Naive thymus-derived CD4-positive, alpha-beta T cell (primary cell): ENCODE measurements at regions not wholly inside any gene's neighbourhood (a gene's known extent, or its start where the extent isn't known, plus 50 kb on each side); places are given as distances from the start of the nearest gene placed in this dataset.

Experiments
- ATAC-seq: fragments of 150-1000 bp; cut with Tn5 transposase; 2 replicates; pipeline ENCODE4 v1.10.0; 2021; ENCODE audit warnings: mild to moderate bottlenecking, moderate library complexity
- CTCF ChIA-PET: fragments of 350-600 bp; sonication (Branson Sonifier 250); formaldehyde crosslinking; loops from one replicate; lab custom pipeline; 2021; ENCODE audit warnings: antibody characterized with exemption; lab: Charles Lee
- POLR2A ChIA-PET: fragments of 350-600 bp; sonication (Branson Sonifier 250); formaldehyde crosslinking; loops from one replicate; lab custom pipeline; 2021; ENCODE audit warnings: antibody characterized with exemption, inconsistent platforms; lab: Charles Lee
- DNase-seq, 9 donors: peaks; one replicate each; pipeline versions ENCODE4 v3.0.0 to v3.0.0-alpha.2; 2020 to 2022; ENCODE audit warnings: mixed read lengths in 1 of 9
- H3K27ac ChIP-seq: one replicate; pipeline ENCODE4 v1.7.0; 2013; ENCODE audit warnings: mild to moderate bottlenecking, low read depth, low read length, moderate library complexity
- H3K27me3 ChIP-seq, 2 donors: one replicate each; pipeline ENCODE4 v1.7.0; 2013; ENCODE audit warnings: low read length in 2 of 2, mild to moderate bottlenecking in 2 of 2, moderate library complexity in 2 of 2; ENCODE audit not compliant: control insufficient read depth in 2 of 2, insufficient read depth in 2 of 2
- H3K36me3 ChIP-seq, 3 experiments: 1 replicate in 2 of 3; 2 replicates in 1 of 3; pipeline ENCODE4 v1.7.0; 2013; ENCODE audit warnings: low read length in 3 of 3, mild to moderate bottlenecking in 3 of 3, moderate library complexity in 1 of 3; ENCODE audit not compliant: insufficient read depth in 3 of 3, control insufficient read depth in 2 of 3
- H3K4me1 ChIP-seq, 2 donors: one replicate each; pipeline ENCODE4 v1.7.0; 2013; ENCODE audit warnings: low read length in 2 of 2, mild to moderate bottlenecking in 2 of 2, moderate library complexity in 1 of 2; ENCODE audit not compliant: control insufficient read depth in 2 of 2, insufficient read depth in 2 of 2
- H3K4me3 ChIP-seq: 2 replicates; pipeline ENCODE4 v1.7.0; 2013; ENCODE audit warnings: mild to moderate bottlenecking, low read length
- H3K9me3 ChIP-seq, 3 experiments: 1 replicate in 2 of 3; 2 replicates in 1 of 3; pipeline ENCODE4 v1.7.0; 2013; ENCODE audit warnings: low read length in 3 of 3; ENCODE audit not compliant: control insufficient read depth in 2 of 3
- H3K27ac Mint-ChIP-seq, 9 donors: one replicate each; pipeline ENCODE4 v1.8.0; 2020 to 2022; ENCODE audit warnings: mixed read lengths in 9 of 9, mild to moderate bottlenecking in 8 of 9, moderate library complexity in 5 of 9, inconsistent platforms in 2 of 9
- H3K27me3 Mint-ChIP-seq, 5 donors: one replicate each; pipeline ENCODE4 v1.8.0; 2021 to 2022; ENCODE audit warnings: mixed read lengths in 5 of 5, mild to moderate bottlenecking in 1 of 5
- H3K36me3 Mint-ChIP-seq, 5 donors: one replicate each; pipeline ENCODE4 v1.8.0; 2020 to 2022; ENCODE audit warnings: mixed read lengths in 5 of 5, mild to moderate bottlenecking in 3 of 5, inconsistent platforms in 1 of 5
- H3K4me1 Mint-ChIP-seq, 7 donors: one replicate each; pipeline ENCODE4 v1.8.0; 2020 to 2022; ENCODE audit warnings: mixed read lengths in 7 of 7, mild to moderate bottlenecking in 3 of 7, inconsistent platforms in 1 of 7
- H3K4me3 Mint-ChIP-seq, 10 donors: one replicate each; pipeline ENCODE4 v1.8.0; 2020 to 2022; ENCODE audit warnings: mild to moderate bottlenecking in 10 of 10, mixed read lengths in 10 of 10, moderate library complexity in 6 of 10, inconsistent platforms in 2 of 10
- H3K9me3 Mint-ChIP-seq, 11 donors: one replicate each; pipeline ENCODE4 v1.8.0; 2020 to 2022; ENCODE audit warnings: mixed read lengths in 11 of 11, mild to moderate bottlenecking in 4 of 11, inconsistent platforms in 1 of 11, moderate library complexity in 1 of 11
- intact Hi-C, 2 donors: fragments of 100-400 bp; cut with micrococcal nuclease; formaldehyde crosslinking; loops; one replicate each; pipeline ENCODE4 v1.15.1; 2023

DNA sequence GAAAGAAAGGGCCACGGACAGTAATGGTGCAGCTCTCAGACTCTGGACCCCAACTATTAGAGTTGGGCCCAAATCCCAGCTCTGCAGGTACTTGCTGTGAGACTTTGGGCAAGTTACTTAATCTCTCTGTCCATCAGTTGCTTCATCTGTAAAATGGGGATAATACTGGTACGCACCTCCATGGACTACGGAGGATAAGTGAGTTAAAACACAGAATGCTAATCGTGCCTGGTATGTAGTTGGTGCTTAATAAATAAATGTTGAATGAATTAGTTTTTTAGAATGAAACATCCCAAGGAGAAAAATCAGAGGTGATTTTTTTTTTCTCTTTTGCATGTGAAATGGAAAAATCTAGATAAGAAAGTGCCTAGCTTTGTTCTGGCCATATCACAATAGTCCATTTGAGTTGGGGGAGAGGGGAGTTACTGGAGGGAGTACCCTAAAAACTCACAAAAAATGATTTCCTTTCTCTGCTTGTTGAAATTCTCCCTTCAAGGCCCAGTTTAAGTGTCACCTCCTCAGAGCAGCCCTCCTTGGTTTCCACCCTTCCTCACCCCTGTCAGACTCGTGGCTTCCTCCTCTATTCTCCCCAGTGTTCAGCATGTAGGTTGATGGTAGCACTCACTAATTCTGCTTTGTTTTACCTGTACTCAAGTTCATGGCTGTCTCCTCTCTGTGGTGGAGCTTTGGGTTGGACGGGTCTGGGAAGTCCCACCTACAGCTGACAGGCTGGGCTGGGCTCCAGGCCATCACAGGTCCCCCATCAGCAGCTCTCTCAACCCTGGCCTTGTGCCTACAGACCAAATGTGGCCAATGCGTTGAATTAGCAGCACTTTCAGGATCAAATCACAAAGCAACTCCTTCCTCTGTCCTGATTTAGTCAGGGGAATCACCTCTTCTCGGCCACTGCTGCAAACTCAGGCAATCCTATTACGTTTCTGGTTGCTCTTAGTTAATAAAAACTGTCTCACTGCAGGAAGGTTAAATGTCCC lies 92.8 kb upstream of the TAF1B start:
- Histone ChIP-seq H3K36me3 (no peaks in the 10 kb centered on the region), H3K27me3 (no peaks in the 10 kb centered on the region), H3K4me1 (peaks cover 24 to 28% of the 10 kb centered on the region in 2 donors), H3K4me3 (no peak overlapping the region), H3K27ac (no peak overlapping the region), H3K9me3 (no peaks in the 10 kb centered on the region)
- ChIA-PET POLR2A (no interaction called here), CTCF (interaction anchor here (0.8 kb wide), 1 partner anchor 208 kb away, joined by 3 read pairs; no protein-coding TSS in a partner anchor)
- H3K4me3 Mint-ChIP-seq: no peak overlapping the region
- H3K27ac Mint-ChIP-seq: peak overlapping the region in 1 of 9 donors; percentile 30
- peaks cover 0 to 2% (median 0%) of the 10 kb centered on the region in 5 donors for H3K36me3 Mint-ChIP-seq
- H3K9me3 Mint-ChIP-seq: peaks cover 0 to 6% (median 0%) of the 10 kb centered on the region in 11 donors
- DNase-seq: no peak
- peaks cover 17 to 54% (median 26%) of the 10 kb centered on the region in 7 donors for H3K4me1 Mint-ChIP-seq
- no peak for ATAC-seq
- peaks cover 6 to 13% (median 13%) of the 10 kb centered on the region in 5 donors for H3K27me3 Mint-ChIP-seq
- intact Hi-C loops: loop anchor here in 1 of 2 donors (5.0 kb wide), 1 partner anchor 48 kb away; no protein-coding TSS in a partner anchor

GRCh38 chr2:9751831-9752230 lies 91.4 kb upstream of the TAF1B start:
- POLR2A ChIA-PET: no interaction called here
- Histone ChIP-seq H3K36me3 (no peaks in the 10 kb centered on the region), H3K9me3 (no peaks in the 10 kb centered on the region), H3K27ac (no peak overlapping the region), H3K27me3 (no peaks in the 10 kb centered on the region), H3K4me1 (peaks cover 24 to 28% of the 10 kb centered on the region in 2 donors), H3K4me3 (no peak overlapping the region)
- no peak for DNase-seq
- Mint-ChIP-seq H3K9me3 (peaks cover 0 to 6% (median 0%) of the 10 kb centered on the region in 11 donors), H3K36me3 (peaks cover 0 to 2% (median 0%) of the 10 kb centered on the region in 5 donors), H3K27ac (no peak overlapping the region), H3K27me3 (peaks cover 14 to 23% (median 16%) of the 10 kb centered on the region in 5 donors), H3K4me3 (no peak overlapping the region), H3K4me1 (peaks cover 17 to 54% (median 27%) of the 10 kb centered on the region in 7 donors)
- intact Hi-C loops: loop anchor here (1.0 to 5.0 kb wide), 6 partner anchors 13 to 121 kb away; partner anchors contain the start of gene YWHAQ (in 1 of the 2)
- CTCF ChIA-PET: no interaction called here
- ATAC-seq: no peak

- Mint-ChIP-seq H3K27me3 (peaks cover 16 to 30% (median 20%) of the 10 kb centered on the region in 5 donors), H3K36me3 (peaks cover 0 to 2% (median 0%) of the 10 kb centered on the region in 5 donors), H3K4me3 (peak overlapping the region in 6 of 10 donors; percentile 42 to 92 (median 72)), H3K4me1 (peaks cover 17 to 56% (median 32%) of the 10 kb centered on the region in 7 donors), H3K27ac (peak overlapping the region in 5 of 9 donors; percentile 9 to 98 (median 45)), H3K9me3 (peaks cover 0 to 6% (median 0%) of the 10 kb centered on the region in 11 donors)
- intact Hi-C loops: loop anchor here (1.0 to 5.0 kb wide), 6 partner anchors 13 to 122 kb away; partner anchors contain the start of gene YWHAQ (in 1 of the 2)
- no peak overlapping the region for H3K27ac ChIP-seq
- H3K36me3 ChIP-seq: no peaks in the 10 kb centered on the region
- peak in 2 of 9 donors; percentile 27 to 85 for DNase-seq
- peak; percentile 83 for ATAC-seq
- CTCF ChIA-PET: interaction anchor here (0.6 to 0.7 kb wide), 2 partner anchors 135 to 501 kb away, joined by 3 read pairs; no protein-coding TSS in a partner anchor
- no peaks in the 10 kb centered on the region for H3K27me3 ChIP-seq
- H3K4me1 ChIP-seq: peaks cover 24 to 28% of the 10 kb centered on the region in 2 donors
- H3K9me3 ChIP-seq: no peaks in the 10 kb centered on the region
- POLR2A ChIA-PET: no interaction called here
- peak overlapping the region; percentile 34 for H3K4me3 ChIP-seq
Observed at GRCh38 chr2:9752441-9753275, 90.6 kb upstream of the TAF1B start.

GRCh38 chr2:9753276-9753600 lies 90.0 kb upstream of the TAF1B start:
- H3K4me1 Mint-ChIP-seq: peaks cover 17 to 57% (median 32%) of the 10 kb centered on the region in 7 donors
- H3K4me1 ChIP-seq: peaks cover 24 to 28% of the 10 kb centered on the region in 2 donors
- H3K27ac Mint-ChIP-seq: peak overlapping the region in 6 of 9 donors; percentile 9 to 98 (median 62)
- no peaks in the 10 kb centered on the region for H3K9me3 ChIP-seq
- H3K27ac ChIP-seq: no peak overlapping the region
- H3K36me3 Mint-ChIP-seq: peaks cover 0 to 2% (median 0%) of the 10 kb centered on the region in 5 donors
- ATAC-seq: peak; percentile 81
- H3K4me3 ChIP-seq: peak overlapping the region; percentile 34
- H3K9me3 Mint-ChIP-seq: peaks cover 0 to 2% (median 0%) of the 10 kb centered on the region in 11 donors
- no peaks in the 10 kb centered on the region for H3K36me3 ChIP-seq
- peaks cover 16 to 36% (median 20%) of the 10 kb centered on the region in 5 donors for H3K27me3 Mint-ChIP-seq
- ChIA-PET POLR2A (interaction anchor here (1.2 kb wide), 1 partner anchor 9 kb away, joined by 3 read pairs; no protein-coding TSS in a partner anchor), CTCF (no interaction called here)
- intact Hi-C loops: loop anchor here in 1 of 2 donors (2.0 to 5.0 kb wide), 4 partner anchors 30 to 122 kb away; partner anchors contain the start of gene YWHAQ
- H3K4me3 Mint-ChIP-seq: peak overlapping the region in 7 of 10 donors; percentile 42 to 92 (median 65)
- DNase-seq: no peak
- no peaks in the 10 kb centered on the region for H3K27me3 ChIP-seq

GRCh38 chr2:9753665-9754531 lies 89.4 kb upstream of the TAF1B start:
- peak overlapping the region; percentile 22 for H3K4me3 ChIP-seq
- CTCF ChIA-PET: no interaction called here
- H3K27me3 ChIP-seq: no peaks in the 10 kb centered on the region
- H3K36me3 ChIP-seq: no peaks in the 10 kb centered on the region
- intact Hi-C loops: loop anchor here (2.0 to 5.0 kb wide), 5 partner anchors 29 to 123 kb away; partner anchors contain the start of gene YWHAQ (in 1 of the 2)
- H3K27ac ChIP-seq: no peak overlapping the region
- no peaks in the 10 kb centered on the region for H3K9me3 ChIP-seq
- Mint-ChIP-seq H3K4me3 (peak overlapping the region in 8 of 10 donors; percentile 21 to 78 (median 48)), H3K27ac (peak overlapping the region in 2 of 9 donors; percentile 91 to 98), H3K9me3 (peaks cover 0 to 2% (median 0%) of the 10 kb centered on the region in 11 donors), H3K36me3 (peaks cover 0 to 2% (median 0%) of the 10 kb centered on the region in 5 donors), H3K27me3 (peaks cover 16 to 43% (median 20%) of the 10 kb centered on the region in 5 donors), H3K4me1 (peaks cover 17 to 58% (median 32%) of the 10 kb centered on the region in 7 donors)
- POLR2A ChIA-PET: interaction anchor here (1.2 kb wide), 1 partner anchor 8 kb away, joined by 3 read pairs; no protein-coding TSS in a partner anchor
- ATAC-seq (peak; percentile 18), DNase-seq (peak in 1 of 9 donors; percentile 59)
- peaks cover 24 to 28% of the 10 kb centered on the region in 2 donors for H3K4me1 ChIP-seq
